Neutrophil (primary cell): ENCODE measurements at regions not wholly inside any gene's neighbourhood (a gene's known extent, or its start where the extent isn't known, plus 50 kb on each side); places are given as distances from the start of the nearest gene placed in this dataset.

Source experiments
- H3K27ac ChIP-seq: fragments of 200-600 bp; sonication (generic); 2 replicates; pipeline ENCODE4 v1.5.1; 2016; ENCODE audit warnings: mild to moderate bottlenecking, moderate library complexity
- H3K27me3 ChIP-seq: fragments of 200-600 bp; sonication (generic); 2 replicates; pipeline ENCODE4 v1.6.0; 2016; ENCODE audit warnings: mild to moderate bottlenecking
- H3K36me3 ChIP-seq: fragments of 200-600 bp; sonication (generic); 2 replicates; pipeline ENCODE4 v1.5.1; 2017
- H3K4me1 ChIP-seq, 2 experiments: fragments of 200-600 bp in 1 of 2; sonication (generic) in 1 of 2; 1 replicate in 1 of 2; 2 replicates in 1 of 2; pipeline versions ENCODE4 v1.5.1 to v1.6.1; 2013 to 2016; ENCODE audit warnings: low read depth in 1 of 2, low read length in 1 of 2, mild to moderate bottlenecking in 1 of 2, moderate library complexity in 1 of 2; ENCODE audit not compliant: control insufficient read depth in 1 of 2, insufficient read depth in 1 of 2
- H3K4me3 ChIP-seq, 2 experiments: fragments of 200-600 bp in 1 of 2; sonication (generic) in 1 of 2; 1 replicate in 1 of 2; 2 replicates in 1 of 2; pipeline ENCODE4 v1.5.1; 2013 to 2016; ENCODE audit warnings: low read depth in 1 of 2, low read length in 1 of 2, mild to moderate bottlenecking in 1 of 2, moderate library complexity in 1 of 2
- H3K9me3 ChIP-seq: fragments of 200-600 bp; sonication (generic); 2 replicates; pipeline ENCODE4 v1.5.1; 2016
- CTCF ChIP-seq: fragments of 200-600 bp; sonication (generic); IDR thresholded peaks from 2 replicates; pipeline ENCODE4 v1.5.1; 2016; ENCODE audit warnings: antibody characterized with exemption

GRCh38 chr2:220337611-220338440, 710.4 kb downstream of the SLC4A3 start:
- no peak overlapping the region for H3K27ac ChIP-seq
- no peaks in the 10 kb centered on the region for H3K27me3 ChIP-seq
- TF ChIP-seq CTCF: no peak
- H3K4me1 ChIP-seq: no peaks in the 10 kb centered on the region
- no peak overlapping the region for H3K4me3 ChIP-seq
- H3K9me3 ChIP-seq: peaks cover 6% of the 10 kb centered on the region
- H3K36me3 ChIP-seq: no peaks in the 10 kb centered on the region

- H3K36me3 ChIP-seq: no peaks in the 10 kb centered on the region
- H3K9me3 ChIP-seq: no peaks in the 10 kb centered on the region
- H3K27ac ChIP-seq: no peak overlapping the region
- no peak for TF ChIP-seq CTCF
- no peaks in the 10 kb centered on the region for H3K4me1 ChIP-seq
- no peaks in the 10 kb centered on the region for H3K27me3 ChIP-seq
- no peak overlapping the region for H3K4me3 ChIP-seq
These were observed 713.6 kb downstream of the SLC4A3 start for GRCh38 chr2:220341014-220341413.

GRCh38 chr2:220346919-220347318, 719.5 kb downstream of the SLC4A3 start:
- Histone ChIP-seq H3K27ac (no peak overlapping the region), H3K27me3 (no peaks in the 10 kb centered on the region), H3K9me3 (no peaks in the 10 kb centered on the region), H3K4me3 (no peak overlapping the region), H3K36me3 (no peaks in the 10 kb centered on the region), H3K4me1 (no peaks in the 10 kb centered on the region)
- TF ChIP-seq CTCF: no peak

- Histone ChIP-seq H3K9me3 (no peaks in the 10 kb centered on the region), H3K27me3 (no peaks in the 10 kb centered on the region), H3K27ac (no peak overlapping the region), H3K4me1 (no peaks in the 10 kb centered on the region), H3K4me3 (no peak overlapping the region), H3K36me3 (no peaks in the 10 kb centered on the region)
- no peak for TF ChIP-seq CTCF
These were observed 720.2 kb downstream of the SLC4A3 start for GRCh38 chr2:220347626-220348025.

- no peaks in the 10 kb centered on the region for H3K36me3 ChIP-seq
- no peaks in the 10 kb centered on the region for H3K27me3 ChIP-seq
- H3K4me1 ChIP-seq: no peaks in the 10 kb centered on the region
- H3K4me3 ChIP-seq: no peak overlapping the region
- H3K9me3 ChIP-seq: no peaks in the 10 kb centered on the region
- H3K27ac ChIP-seq: no peak overlapping the region
- no peak for TF ChIP-seq CTCF
These were observed 720.8 kb downstream of the SLC4A3 start for GRCh38 chr2:220348206-220348605.
